ENCODE measurements at regions not wholly inside any gene's neighbourhood (a gene's known extent, or its start where the extent isn't known, plus 50 kb on each side); places are given as distances from the start of the nearest gene placed in this dataset.

DNA sequence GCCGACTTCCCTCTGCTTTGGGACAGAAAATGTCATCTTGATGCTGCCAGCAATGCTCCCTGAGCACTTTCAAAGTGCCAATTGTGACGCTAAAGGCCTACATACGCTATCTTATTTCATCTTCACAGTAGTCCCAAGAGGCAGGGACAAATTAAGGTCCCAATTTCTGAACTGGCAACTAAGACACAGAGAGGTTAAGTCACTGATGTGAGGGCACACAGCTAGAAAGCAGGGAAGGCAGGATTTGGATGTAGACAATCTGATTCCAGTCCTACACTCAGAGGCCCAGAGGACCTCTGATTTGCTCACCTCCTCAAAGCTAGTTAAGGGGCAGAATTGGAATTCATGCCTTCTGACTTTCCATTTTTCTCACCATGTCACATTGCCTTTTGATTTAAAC lies 249.2 kb upstream of the CLINT1 start:
- TF ChIP-seq, protein P1, sequence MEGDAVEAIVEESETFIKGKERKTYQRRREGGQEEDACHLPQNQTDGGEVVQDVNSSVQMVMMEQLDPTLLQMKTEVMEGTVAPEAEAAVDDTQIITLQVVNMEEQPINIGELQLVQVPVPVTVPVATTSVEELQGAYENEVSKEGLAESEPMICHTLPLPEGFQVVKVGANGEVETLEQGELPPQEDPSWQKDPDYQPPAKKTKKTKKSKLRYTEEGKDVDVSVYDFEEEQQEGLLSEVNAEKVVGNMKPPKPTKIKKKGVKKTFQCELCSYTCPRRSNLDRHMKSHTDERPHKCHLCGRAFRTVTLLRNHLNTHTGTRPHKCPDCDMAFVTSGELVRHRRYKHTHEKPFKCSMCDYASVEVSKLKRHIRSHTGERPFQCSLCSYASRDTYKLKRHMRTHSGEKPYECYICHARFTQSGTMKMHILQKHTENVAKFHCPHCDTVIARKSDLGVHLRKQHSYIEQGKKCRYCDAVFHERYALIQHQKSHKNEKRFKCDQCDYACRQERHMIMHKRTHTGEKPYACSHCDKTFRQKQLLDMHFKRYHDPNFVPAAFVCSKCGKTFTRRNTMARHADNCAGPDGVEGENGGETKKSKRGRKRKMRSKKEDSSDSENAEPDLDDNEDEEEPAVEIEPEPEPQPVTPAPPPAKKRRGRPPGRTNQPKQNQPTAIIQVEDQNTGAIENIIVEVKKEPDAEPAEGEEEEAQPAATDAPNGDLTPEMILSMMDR (IDR thresholded peaks at IDR 0.05) = no peak
- TF ChIP-seq POLR2A (IDR thresholded peaks at IDR 0.05) = no peak
